ENCODE measurements at regions not wholly inside any gene's neighbourhood (a gene's known extent, or its start where the extent isn't known, plus 50 kb on each side); places are given as distances from the start of the nearest gene placed in this dataset.
"Not testable (repeated sequence)": the region's sequence is repeated elsewhere in the genome, so short reads cannot be mapped to it uniquely, and the experiment has no call there.

DNA sequence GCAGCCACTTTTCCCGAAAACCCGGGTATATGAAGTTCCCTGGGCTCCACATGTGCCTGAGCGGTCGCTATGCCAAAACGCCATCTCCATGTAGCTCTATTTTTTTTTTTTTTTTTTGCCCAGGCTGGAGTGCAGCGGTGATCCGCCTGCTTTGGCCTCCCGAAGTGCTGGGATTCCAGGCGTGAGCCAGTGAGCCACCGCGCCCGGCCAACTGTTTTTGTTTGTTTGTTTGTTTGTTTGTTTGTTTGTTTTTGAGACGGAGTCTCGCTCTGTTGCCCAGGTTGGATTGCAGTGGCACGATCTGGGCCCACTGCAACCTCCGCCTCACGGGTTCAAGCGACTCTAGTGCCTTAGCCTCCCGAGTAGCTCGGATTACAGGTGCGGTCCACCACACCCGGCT, 237.5 kb upstream of the IRAK1BP1 start:
- Mint-ChIP-seq H3K9me3 (ENCODE audit: low read depth) (no peaks in the 10 kb centered on the region), H3K36me3 (ENCODE audit: low read depth) (no peaks in the 10 kb centered on the region)

DNA sequence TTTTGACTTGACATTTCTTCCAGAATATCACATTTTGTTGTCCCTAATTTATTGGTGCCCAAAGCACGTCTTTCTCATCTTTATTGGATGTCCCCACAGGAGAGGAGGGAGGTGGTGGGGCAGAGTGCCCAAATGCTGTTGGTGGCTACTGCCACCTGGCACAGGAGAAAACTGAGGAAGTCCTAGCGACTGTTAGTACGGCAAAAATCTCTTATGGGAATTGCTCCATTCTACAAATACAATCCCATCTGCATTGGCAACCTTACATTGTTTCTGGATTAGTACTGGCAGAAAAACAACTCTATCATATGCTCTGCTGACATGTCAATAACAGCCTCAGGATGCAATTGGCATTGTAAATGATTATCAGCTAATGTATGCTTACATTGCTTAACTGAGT, 235.4 kb upstream of the IRAK1BP1 start:
- no peak overlapping the region for H3K27ac Mint-ChIP-seq (ENCODE audit: unreplicated experiment)
- H3K4me3 Mint-ChIP-seq (ENCODE audit: unreplicated experiment): no peak overlapping the region
- no peaks in the 10 kb centered on the region for H3K36me3 Mint-ChIP-seq (ENCODE audit: low read depth)
- no peaks in the 10 kb centered on the region for H3K4me1 Mint-ChIP-seq (ENCODE audit: low read depth)
- H3K27me3 Mint-ChIP-seq (ENCODE audit: low read depth): peaks cover 3% of the 10 kb centered on the region
- no peaks in the 10 kb centered on the region for H3K9me3 Mint-ChIP-seq (ENCODE audit: low read depth)
- no peak for DNase-seq (ENCODE audit: low spot score)
- TF ChIP-seq, protein P1, sequence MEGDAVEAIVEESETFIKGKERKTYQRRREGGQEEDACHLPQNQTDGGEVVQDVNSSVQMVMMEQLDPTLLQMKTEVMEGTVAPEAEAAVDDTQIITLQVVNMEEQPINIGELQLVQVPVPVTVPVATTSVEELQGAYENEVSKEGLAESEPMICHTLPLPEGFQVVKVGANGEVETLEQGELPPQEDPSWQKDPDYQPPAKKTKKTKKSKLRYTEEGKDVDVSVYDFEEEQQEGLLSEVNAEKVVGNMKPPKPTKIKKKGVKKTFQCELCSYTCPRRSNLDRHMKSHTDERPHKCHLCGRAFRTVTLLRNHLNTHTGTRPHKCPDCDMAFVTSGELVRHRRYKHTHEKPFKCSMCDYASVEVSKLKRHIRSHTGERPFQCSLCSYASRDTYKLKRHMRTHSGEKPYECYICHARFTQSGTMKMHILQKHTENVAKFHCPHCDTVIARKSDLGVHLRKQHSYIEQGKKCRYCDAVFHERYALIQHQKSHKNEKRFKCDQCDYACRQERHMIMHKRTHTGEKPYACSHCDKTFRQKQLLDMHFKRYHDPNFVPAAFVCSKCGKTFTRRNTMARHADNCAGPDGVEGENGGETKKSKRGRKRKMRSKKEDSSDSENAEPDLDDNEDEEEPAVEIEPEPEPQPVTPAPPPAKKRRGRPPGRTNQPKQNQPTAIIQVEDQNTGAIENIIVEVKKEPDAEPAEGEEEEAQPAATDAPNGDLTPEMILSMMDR (IDR thresholded peaks at IDR 0.05): no peak

More for the DNA sequence above, 237.5 kb upstream of the IRAK1BP1 start:
- Mint-ChIP-seq H3K4me1 (ENCODE audit: low read depth) (no peaks in the 10 kb centered on the region), H3K27ac (ENCODE audit: unreplicated experiment) (no peak overlapping the region), H3K27me3 (ENCODE audit: low read depth) (peaks cover 16% of the 10 kb centered on the region), H3K4me3 (ENCODE audit: unreplicated experiment) (no peak overlapping the region)
- TF ChIP-seq, protein P1 (IDR thresholded peaks at IDR 0.05): no peak
- no peak for DNase-seq (ENCODE audit: low spot score)

DNA sequence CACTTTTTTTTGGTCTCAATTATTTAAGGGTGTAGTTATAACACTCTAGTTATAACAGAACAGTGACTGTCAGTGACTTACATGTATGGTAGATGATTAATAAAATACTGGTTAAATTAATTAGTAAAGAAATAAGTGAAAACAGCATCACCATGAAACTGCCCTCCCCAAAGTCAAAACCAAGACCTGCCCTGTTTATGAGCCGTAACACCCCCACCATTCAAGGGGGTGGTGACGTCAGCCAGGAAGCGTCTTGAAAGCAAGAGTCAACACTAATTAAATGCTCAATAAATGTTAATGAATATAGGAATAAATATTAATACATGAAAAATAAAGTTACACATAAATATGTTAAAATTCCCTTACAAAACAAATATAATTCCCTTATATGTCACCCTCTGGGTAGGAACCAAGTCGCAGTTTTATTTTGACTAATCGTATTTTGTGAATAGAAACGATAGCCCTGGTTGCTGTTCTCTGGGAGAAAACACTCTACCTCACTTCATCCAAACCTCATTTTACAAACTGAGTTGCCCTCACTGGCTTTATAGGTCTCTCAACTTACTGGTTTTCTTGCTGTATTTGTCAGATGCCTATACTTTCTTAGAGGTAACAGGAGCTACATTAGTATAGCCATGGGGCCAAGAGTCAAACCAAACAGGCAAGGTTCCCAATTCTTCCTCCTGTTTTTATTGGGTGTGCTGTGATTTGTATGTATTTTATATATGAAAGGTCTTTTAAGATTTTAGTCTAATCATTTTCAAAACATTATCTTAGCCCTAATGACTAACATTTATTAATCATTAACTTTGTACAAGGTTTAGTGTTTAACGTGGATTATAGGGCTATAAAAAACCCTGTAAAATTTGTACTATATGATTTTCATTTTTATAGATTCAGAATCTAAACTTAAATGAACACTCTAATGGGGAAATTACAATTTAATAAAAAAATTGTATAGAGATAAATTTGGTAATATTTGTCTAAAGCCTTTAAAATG, 227.9 kb upstream of the IRAK1BP1 start:
- Mint-ChIP-seq H3K4me3 (ENCODE audit: unreplicated experiment) (no peak overlapping the region), H3K4me1 (ENCODE audit: low read depth) (no peaks in the 10 kb centered on the region), H3K36me3 (ENCODE audit: low read depth) (peaks cover 7% of the 10 kb centered on the region), H3K9me3 (ENCODE audit: low read depth) (peaks cover 16% of the 10 kb centered on the region), H3K27ac (ENCODE audit: unreplicated experiment) (no peak overlapping the region), H3K27me3 (ENCODE audit: low read depth) (no peaks in the 10 kb centered on the region)
- no peak for DNase-seq (ENCODE audit: low spot score)
- TF ChIP-seq, protein P1 (IDR thresholded peaks at IDR 0.05): no peak

DNA sequence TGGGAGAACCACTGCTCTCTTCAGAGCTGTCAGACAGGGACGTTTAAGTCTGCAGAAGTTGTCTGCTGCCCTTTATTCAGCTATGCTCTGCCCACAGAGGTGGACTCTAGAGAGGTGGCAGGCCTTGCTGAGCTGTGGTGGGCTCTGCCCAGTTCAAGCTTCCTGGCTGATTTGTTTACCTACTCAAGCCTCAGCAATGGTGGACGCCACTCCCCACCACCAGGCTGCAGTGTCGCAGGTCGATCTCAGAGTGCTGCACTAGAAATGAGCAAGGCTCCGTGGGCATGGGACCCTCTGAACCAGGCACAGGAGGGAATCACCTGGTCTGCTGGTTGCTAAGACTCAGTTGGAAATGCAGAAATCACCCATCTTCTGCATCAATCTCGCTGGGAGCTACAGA, 223.4 kb upstream of the IRAK1BP1 start:
- H3K4me3 Mint-ChIP-seq (ENCODE audit: unreplicated experiment); H3K36me3 Mint-ChIP-seq (ENCODE audit: low read depth); H3K27ac Mint-ChIP-seq (ENCODE audit: unreplicated experiment); H3K27me3 Mint-ChIP-seq (ENCODE audit: low read depth); H3K4me1 Mint-ChIP-seq (ENCODE audit: low read depth): not testable (repeated sequence)
- DNase-seq (ENCODE audit: low spot score): peak; percentile 47
- peaks cover 30% of the 10 kb centered on the region for H3K9me3 Mint-ChIP-seq (ENCODE audit: low read depth)

DNA sequence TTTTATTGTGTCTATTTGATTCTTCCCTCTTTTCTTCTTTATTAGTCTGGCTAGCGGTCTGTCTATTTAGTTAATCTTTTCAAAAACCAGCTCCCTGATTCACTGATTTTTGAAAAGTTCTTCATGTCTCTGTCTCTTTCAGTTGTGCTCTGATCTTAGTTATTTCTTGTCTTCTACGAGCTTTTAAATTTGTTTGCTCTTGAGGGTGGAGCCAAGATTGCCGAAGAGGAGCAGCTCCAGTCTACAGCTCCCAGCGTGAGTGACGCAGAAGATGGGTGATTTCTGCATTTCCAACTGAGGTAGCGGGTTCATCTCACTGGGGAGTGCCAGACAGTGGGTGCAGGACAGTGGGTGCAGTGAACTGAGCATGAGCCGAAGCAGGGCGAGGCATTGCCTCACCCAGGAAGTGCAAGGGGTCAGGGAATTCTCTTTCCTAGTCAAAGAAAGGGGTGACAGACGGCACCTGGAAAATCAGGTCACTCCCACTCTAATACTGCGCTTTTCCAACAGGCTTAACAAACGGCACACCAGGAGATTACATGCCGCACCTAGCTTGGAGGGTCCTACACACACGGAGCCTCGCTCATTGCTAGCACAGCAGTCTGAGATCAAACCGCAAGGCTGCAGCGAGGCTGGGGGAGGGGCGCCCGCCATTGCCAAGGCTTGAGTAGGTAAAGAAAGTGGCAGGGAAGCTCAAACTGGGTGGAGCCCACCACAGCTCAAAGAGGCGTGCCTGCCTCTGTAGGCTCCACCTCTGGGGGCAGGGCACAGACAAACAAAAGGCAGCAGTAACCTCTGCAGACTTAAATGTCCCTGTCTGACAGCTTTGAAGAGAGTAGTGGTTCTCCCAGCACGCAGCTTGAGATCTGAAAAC, 220.6 kb upstream of the IRAK1BP1 start:
- H3K9me3 Mint-ChIP-seq (ENCODE audit: low read depth): peaks cover 35% of the 10 kb centered on the region
- not testable (repeated sequence) for H3K4me1 Mint-ChIP-seq (ENCODE audit: low read depth); H3K36me3 Mint-ChIP-seq (ENCODE audit: low read depth); H3K27ac Mint-ChIP-seq (ENCODE audit: unreplicated experiment)
- peak overlapping the region; percentile 55 for H3K4me3 Mint-ChIP-seq (ENCODE audit: unreplicated experiment)
- DNase-seq (ENCODE audit: low spot score): peak; percentile 48
- peaks cover 15% of the 10 kb centered on the region for H3K27me3 Mint-ChIP-seq (ENCODE audit: low read depth)

DNA sequence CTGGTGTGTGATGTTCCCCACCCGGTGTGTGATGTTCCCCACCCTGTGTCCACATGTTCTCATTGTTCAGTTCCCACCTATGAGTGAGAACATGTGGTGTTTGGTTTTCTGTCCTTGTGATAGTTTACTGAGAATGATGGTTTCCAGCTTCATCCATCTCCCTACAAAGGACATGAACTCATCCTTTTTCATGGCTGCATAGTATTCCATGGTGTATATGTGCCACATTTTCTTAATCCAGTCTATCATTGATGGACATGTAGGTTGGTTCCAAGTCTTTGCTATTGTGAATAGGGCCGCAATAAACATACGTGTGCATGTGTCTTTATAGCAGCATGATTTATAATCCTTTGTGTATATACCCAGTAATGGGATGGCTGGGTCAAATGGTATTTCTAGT, 201.5 kb upstream of the IRAK1BP1 start:
- peaks cover 17% of the 10 kb centered on the region for H3K27me3 Mint-ChIP-seq (ENCODE audit: low read depth)
- not testable (repeated sequence) for H3K9me3 Mint-ChIP-seq (ENCODE audit: low read depth); DNase-seq (ENCODE audit: low spot score); H3K27ac Mint-ChIP-seq (ENCODE audit: unreplicated experiment); H3K4me3 Mint-ChIP-seq (ENCODE audit: unreplicated experiment); H3K36me3 Mint-ChIP-seq (ENCODE audit: low read depth); H3K4me1 Mint-ChIP-seq (ENCODE audit: low read depth)

Data from chondrocyte (in vitro differentiated cells).